Transverse colon (tissue), 3 donors: ENCODE measurements at regions not wholly inside any gene's neighbourhood (a gene's known extent, or its start where the extent isn't known, plus 50 kb on each side); places are given as distances from the start of the nearest gene placed in this dataset.

Experiments used
- EP300 ChIP-seq: sonication (generic); formaldehyde crosslinking; IDR thresholded peaks from one replicate; pipeline ENCODE4 v1.6.1; 2017; ENCODE audit warnings: antibody characterized with exemption, low read depth
- TF ChIP-seq, protein P1 (sequence below), 5 experiments: fragments of 200-600 bp in 3 of 5; fragments of 450-650 bp in 2 of 5; sonication (generic) in 3 of 5; IDR thresholded peaks; 1 replicate in 2 of 5; 2 replicates in 3 of 5; pipeline ENCODE4 v1.5.1; 2016 to 2017; ENCODE audit warnings: antibody characterized with exemption in 5 of 5, inconsistent platforms in 3 of 5, mild to moderate bottlenecking in 2 of 5, moderate library complexity in 1 of 5

DNA sequence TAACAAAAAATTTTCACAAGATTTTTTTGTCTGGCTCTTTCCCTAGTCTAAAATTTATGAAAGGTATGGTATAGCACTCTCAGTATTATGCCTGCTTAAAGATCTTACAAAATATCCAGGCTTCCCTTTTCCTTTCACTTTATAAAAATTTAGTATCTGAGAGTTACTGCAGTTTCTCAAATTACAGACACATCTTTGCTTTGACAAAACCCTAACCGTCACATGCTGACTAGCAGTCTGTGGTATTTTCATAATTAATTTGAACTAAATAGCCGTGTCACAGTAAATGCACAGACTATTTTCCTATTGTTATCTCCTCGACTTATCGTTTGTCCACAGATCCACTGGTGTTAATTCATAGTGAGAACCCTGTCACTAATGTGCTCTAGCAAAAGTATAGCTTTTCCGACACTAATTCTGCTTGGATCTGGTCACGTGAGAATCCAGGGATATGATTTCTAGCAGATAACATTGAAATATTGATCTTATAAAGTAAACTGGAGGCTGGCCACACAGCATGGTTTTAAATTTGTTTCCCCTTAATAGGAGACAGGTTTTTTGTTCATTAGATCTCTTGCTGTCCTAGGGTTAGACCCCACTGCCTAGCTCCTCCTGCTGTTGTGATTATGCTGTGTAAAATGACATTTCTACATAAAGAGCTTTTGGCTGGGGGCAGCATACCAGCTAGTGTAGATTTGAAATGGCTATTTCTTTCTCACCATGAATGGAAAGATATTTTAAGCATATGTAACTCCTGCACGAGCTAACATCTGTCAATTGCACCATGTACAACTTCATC, 340.6 kb upstream of the SASH1 start:
- TF ChIP-seq, protein P1, sequence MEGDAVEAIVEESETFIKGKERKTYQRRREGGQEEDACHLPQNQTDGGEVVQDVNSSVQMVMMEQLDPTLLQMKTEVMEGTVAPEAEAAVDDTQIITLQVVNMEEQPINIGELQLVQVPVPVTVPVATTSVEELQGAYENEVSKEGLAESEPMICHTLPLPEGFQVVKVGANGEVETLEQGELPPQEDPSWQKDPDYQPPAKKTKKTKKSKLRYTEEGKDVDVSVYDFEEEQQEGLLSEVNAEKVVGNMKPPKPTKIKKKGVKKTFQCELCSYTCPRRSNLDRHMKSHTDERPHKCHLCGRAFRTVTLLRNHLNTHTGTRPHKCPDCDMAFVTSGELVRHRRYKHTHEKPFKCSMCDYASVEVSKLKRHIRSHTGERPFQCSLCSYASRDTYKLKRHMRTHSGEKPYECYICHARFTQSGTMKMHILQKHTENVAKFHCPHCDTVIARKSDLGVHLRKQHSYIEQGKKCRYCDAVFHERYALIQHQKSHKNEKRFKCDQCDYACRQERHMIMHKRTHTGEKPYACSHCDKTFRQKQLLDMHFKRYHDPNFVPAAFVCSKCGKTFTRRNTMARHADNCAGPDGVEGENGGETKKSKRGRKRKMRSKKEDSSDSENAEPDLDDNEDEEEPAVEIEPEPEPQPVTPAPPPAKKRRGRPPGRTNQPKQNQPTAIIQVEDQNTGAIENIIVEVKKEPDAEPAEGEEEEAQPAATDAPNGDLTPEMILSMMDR (IDR thresholded peaks at IDR 0.05): no peak
- TF ChIP-seq EP300: no peak
